WTC11 (cell line): ENCODE measurements at regions not wholly inside any gene's neighbourhood (a gene's known extent, or its start where the extent isn't known, plus 50 kb on each side); places are given as distances from the start of the nearest gene placed in this dataset.

Source experiments
- ATAC-seq: fragments of 200-7000 bp; cut with Tn5 transposase; 2 replicates; pipeline ENCODE4 v1.10.0; 2021; ENCODE audit warnings: mild to moderate bottlenecking, moderate library complexity
- CTCF ChIA-PET: fragments of 300-600 bp; sonication (Branson Sonifier 250); formaldehyde crosslinking; loops from one replicate; lab custom pipeline; 2021; ENCODE audit warnings: antibody characterized with exemption; lab: Charles Lee
- POLR2A ChIA-PET: fragments of 350-600 bp; sonication (Branson Sonifier 250); formaldehyde crosslinking; loops from one replicate; lab custom pipeline; 2021; ENCODE audit warnings: antibody characterized with exemption; lab: Charles Lee
- DNase-seq: peaks from one replicate; pipeline ENCODE4 v3.0.0; 2021; ENCODE audit warnings: low spot score
- H3K27ac Mint-ChIP-seq: 2 replicates; pipeline ENCODE4 v1.8.0; 2021; ENCODE audit warnings: mixed read lengths
- H3K27me3 Mint-ChIP-seq: 2 replicates; pipeline ENCODE4 v1.8.0; 2021; ENCODE audit warnings: low read depth, mild to moderate bottlenecking, moderate library complexity, mixed read lengths
- H3K36me3 Mint-ChIP-seq: 2 replicates; pipeline ENCODE4 v1.8.0; 2021; ENCODE audit warnings: mixed read lengths
- H3K4me1 Mint-ChIP-seq: 2 replicates; pipeline ENCODE4 v1.8.0; 2022; ENCODE audit warnings: mixed read lengths
- H3K4me3 Mint-ChIP-seq: 2 replicates; pipeline ENCODE4 v1.8.0; 2021; ENCODE audit warnings: mild to moderate bottlenecking, moderate library complexity, mixed read lengths
- H3K9me3 Mint-ChIP-seq: 2 replicates; pipeline ENCODE4 v1.8.0; 2021; ENCODE audit warnings: mixed read lengths
- AR ChIP-seq: fragments of 250-450 bp; sonication (Bioruptor Pico); IDR thresholded peaks from 2 replicates; pipeline ENCODE4 v1.9.0; 2021; ENCODE audit warnings: mild to moderate bottlenecking
- CREM ChIP-seq: sonication (generic); formaldehyde crosslinking; IDR thresholded peaks from 2 replicates; pipeline ENCODE4 v1.8.1; 2022; ENCODE audit warnings: mild to moderate bottlenecking, missing genetic modification reagents, moderate library complexity
- E2F4 ChIP-seq: sonication (generic); formaldehyde crosslinking; IDR thresholded peaks from 2 replicates; pipeline ENCODE4 v1.8.1; 2022; ENCODE audit warnings: low read depth, mild to moderate bottlenecking, moderate library complexity, missing genetic modification reagents, borderline replicate concordance
- FOXK1 ChIP-seq: sonication (generic); formaldehyde crosslinking; IDR thresholded peaks from 2 replicates; pipeline ENCODE4 v1.8.0; 2022; ENCODE audit warnings: mild to moderate bottlenecking, moderate library complexity, missing genetic modification reagents
- IRF1 ChIP-seq: sonication (generic); formaldehyde crosslinking; IDR thresholded peaks from 2 replicates; pipeline ENCODE4 v1.8.0; 2023; ENCODE audit warnings: missing genetic modification reagents
- IRF2 ChIP-seq: sonication (generic); formaldehyde crosslinking; IDR thresholded peaks from 2 replicates; pipeline ENCODE4 v1.8.0; 2022; ENCODE audit warnings: low read depth, missing genetic modification reagents, borderline replicate concordance
- MAX ChIP-seq: sonication (generic); formaldehyde crosslinking; IDR thresholded peaks from 2 replicates; pipeline ENCODE4 v1.8.0; 2022; ENCODE audit warnings: mild to moderate bottlenecking, missing genetic modification reagents
- TEAD4 ChIP-seq: sonication (generic); formaldehyde crosslinking; IDR thresholded peaks from 2 replicates; pipeline ENCODE4 v1.8.0; 2022; ENCODE audit warnings: mild to moderate bottlenecking, missing genetic modification reagents
- ZNF532 ChIP-seq: fragments of 250-450 bp; sonication (Bioruptor Pico); IDR thresholded peaks from 2 replicates; pipeline ENCODE4 v1.9.0; 2021; ENCODE audit warnings: mild to moderate bottlenecking, borderline replicate concordance
- ZNF671 ChIP-seq: fragments of 250-450 bp; sonication (Bioruptor Pico); IDR thresholded peaks from 2 replicates; pipeline ENCODE4 v1.8.0; 2021; ENCODE audit warnings: mild to moderate bottlenecking
- ZSCAN18 ChIP-seq: fragments of 250-450 bp; sonication (Bioruptor Pico); IDR thresholded peaks from 2 replicates; pipeline ENCODE4 v2.1.2; 2022; ENCODE audit warnings: mild to moderate bottlenecking, moderate library complexity

GRCh38 chr7:68676813-68677535 is 921.3 kb upstream of the AUTS2 start:
- no peaks in the 10 kb centered on the region; the same call in 1 of the 2 replicates for H3K27me3 Mint-ChIP-seq
- TF ChIP-seq E2F4 (CRISPR knock-in tag) (no peak), MAX (CRISPR knock-in tag) (no peak)
- ATAC-seq, result no peak
- CTCF ChIA-PET, result interaction anchor here (0.9 kb wide), 1 partner anchor 10 kb away, joined by 3 read pairs; no protein-coding TSS in a partner anchor
- POLR2A ChIA-PET, result no interaction called here
- H3K4me3 Mint-ChIP-seq, result no peak overlapping the region
- H3K27ac Mint-ChIP-seq, result no peak overlapping the region
- DNase-seq, result no peak
- H3K4me1 Mint-ChIP-seq, result peaks cover 3% of the 10 kb centered on the region
- H3K36me3 Mint-ChIP-seq, result peaks cover 9% of the 10 kb centered on the region; the same call in 1 of the 2 replicates
- H3K9me3 Mint-ChIP-seq, result peaks cover 14% of the 10 kb centered on the region

- peaks cover 8% of the 10 kb centered on the region for H3K4me1 Mint-ChIP-seq
- H3K27ac Mint-ChIP-seq, result no peak overlapping the region
- peaks cover 14% of the 10 kb centered on the region for H3K9me3 Mint-ChIP-seq
- DNase-seq, result no peak
- ChIA-PET CTCF (no interaction called here), POLR2A (no interaction called here)
- no peak for ATAC-seq
- no peak overlapping the region for H3K4me3 Mint-ChIP-seq
- no peaks in the 10 kb centered on the region; the same call in 1 of the 2 replicates for H3K27me3 Mint-ChIP-seq
- peaks cover 9% of the 10 kb centered on the region; the same call in 1 of the 2 replicates for H3K36me3 Mint-ChIP-seq
- TF ChIP-seq ZSCAN18 (no peak), TEAD4 (CRISPR knock-in tag) (no peak), ZNF671 (no peak), IRF1 (no peak), E2F4 (CRISPR knock-in tag) (no peak), AR (CRISPR knock-in tag) (no peak), CREM (CRISPR knock-in tag) (no peak), IRF2 (CRISPR knock-in tag) (no peak), ZNF532 (CRISPR knock-in tag) (no peak), FOXK1 (no peak)
Measured at GRCh38 chr7:68678196-68678595, 920.1 kb upstream of the AUTS2 start.
